Fibroblast of skin of scalp (primary cell): ENCODE measurements at regions not wholly inside any gene's neighbourhood (a gene's known extent, or its start where the extent isn't known, plus 50 kb on each side); places are given as distances from the start of the nearest gene placed in this dataset.

Source experiments
- DNase-seq: peaks from one replicate; pipeline ENCODE4 v3.0.0-alpha.2; 2013

- DNase-seq, result no peak
These were observed 167.2 kb downstream of the CAPZA3 start for GRCh38 chr12:18905134-18905533.

DNA sequence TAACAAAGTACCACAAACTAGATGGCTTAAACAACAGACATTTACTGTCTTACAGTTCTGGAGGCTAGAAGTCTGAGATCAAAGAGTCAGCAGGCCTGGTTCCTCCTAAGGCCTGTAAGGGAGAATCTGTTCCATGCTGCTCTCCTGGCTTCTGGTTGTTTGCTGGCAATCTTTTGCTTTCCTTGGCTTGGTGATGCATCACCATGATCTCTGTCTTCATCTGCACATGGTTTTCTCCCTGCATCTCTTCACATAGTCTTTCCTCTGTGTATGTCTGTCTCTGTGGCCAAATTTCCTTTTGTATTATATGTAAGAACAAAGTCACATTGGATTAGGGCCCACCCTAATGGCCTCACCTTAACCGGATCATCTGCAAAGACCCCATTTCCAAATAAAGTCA lies 168.5 kb downstream of the CAPZA3 start:
- no peak for DNase-seq

DNA sequence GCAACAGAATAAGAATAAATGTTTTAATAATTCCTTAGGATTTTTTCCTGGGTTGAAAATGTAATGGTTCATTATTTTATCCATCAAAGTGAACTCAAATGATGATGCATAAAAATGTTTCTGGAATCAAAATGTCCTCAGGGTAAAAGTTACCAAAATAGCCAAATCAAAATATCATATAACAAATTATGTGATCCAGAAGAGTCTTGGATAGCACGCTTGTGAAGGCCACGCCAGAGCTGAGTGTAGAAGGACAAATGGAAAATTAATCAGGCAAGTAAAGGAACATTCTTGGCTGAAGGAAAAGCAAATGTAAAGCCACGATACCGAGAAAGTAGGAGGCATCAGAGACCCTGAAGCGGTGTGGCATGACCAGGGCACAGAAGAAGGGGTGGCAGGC lies 169.2 kb downstream of the CAPZA3 start:
- DNase-seq, result no peak

DNA sequence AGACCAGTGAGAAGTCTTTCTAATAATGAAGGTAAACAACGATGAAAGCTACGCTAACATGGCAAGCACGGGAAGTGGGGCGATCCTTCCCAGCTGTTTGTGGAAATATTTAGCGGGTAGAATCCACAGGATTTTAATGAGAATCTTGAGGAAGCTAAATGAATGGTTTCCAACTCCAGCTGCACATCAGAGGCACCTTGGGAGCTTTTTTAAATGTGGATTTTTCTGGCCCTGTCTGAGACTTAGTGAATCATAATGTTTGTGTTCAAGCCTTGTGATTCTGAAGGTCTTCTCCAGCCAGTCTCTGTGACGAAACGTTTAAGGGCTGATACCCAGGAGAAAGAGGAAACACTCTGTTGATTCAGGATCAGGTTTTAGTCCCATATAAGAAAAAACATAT lies 169.8 kb downstream of the CAPZA3 start:
- no peak for DNase-seq

- no peak for DNase-seq
These were observed 170.3 kb downstream of the CAPZA3 start for GRCh38 chr12:18908191-18908590.

GRCh38 chr12:18919871-18920511 lies 182.1 kb downstream of the CAPZA3 start:
- DNase-seq, result no peak

DNA sequence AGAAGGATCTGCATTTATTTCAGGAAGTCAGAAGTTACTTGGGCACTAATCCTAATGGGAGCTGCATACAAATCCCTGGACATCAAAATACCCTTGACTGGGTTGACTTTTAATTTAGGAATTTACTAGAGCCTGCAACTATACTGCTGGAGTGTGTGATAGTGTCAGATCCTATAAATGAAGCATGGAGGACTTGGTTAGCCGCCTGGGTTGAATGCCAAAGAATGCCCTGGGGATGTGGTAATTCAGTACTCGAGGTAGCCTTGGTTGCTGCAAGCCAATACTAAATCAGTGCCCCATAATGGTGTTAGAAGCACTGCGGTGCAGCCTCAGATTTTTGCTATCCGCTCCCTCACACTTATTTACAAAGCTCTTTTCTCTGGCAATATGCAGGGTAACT lies 184.9 kb downstream of the CAPZA3 start:
- no peak for DNase-seq

DNA sequence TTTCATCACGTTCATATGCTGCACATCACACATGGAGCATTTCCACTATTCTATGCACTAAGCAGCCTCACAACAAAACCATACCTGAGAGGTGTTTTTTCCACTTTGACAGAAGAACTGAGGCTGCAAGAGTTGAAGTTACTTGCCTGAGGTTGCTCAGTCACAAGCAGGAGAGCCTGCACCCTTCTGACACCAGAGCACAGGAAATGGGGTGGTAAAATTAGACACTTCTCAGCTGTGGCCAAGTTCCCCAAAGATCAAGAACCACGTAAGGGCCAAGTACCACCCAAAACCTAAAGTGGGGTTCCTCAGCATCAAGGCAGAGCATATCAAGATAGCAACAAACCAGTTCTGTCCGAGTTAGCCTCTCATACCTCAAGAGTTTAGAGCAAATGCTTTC lies 185.8 kb downstream of the CAPZA3 start:
- no peak for DNase-seq

GRCh38 chr12:18926188-18926587 lies 188.3 kb downstream of the CAPZA3 start:
- DNase-seq, result no peak

DNA sequence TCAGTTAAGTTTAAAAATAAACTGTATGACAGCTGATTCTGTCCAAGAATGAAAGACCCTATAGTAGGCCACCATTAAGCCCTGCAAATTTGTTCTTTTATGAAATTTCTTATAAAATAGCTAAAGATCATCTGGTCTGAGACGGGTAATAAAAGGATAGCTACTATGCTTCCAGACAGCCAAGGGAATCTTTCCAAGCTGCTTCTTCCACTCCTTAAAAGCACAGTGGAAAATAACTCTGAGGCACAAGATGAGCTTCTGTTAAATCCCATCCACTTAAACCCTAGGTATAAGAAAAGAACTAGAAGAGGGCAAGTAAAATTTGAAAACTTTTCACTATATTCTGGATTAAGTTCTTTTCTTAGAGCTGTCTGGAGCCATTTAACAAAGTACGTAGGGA lies 194.3 kb downstream of the CAPZA3 start:
- no peak for DNase-seq

GRCh38 chr12:18932715-18933114 lies 194.8 kb downstream of the CAPZA3 start:
- peak; percentile 25 for DNase-seq

DNA sequence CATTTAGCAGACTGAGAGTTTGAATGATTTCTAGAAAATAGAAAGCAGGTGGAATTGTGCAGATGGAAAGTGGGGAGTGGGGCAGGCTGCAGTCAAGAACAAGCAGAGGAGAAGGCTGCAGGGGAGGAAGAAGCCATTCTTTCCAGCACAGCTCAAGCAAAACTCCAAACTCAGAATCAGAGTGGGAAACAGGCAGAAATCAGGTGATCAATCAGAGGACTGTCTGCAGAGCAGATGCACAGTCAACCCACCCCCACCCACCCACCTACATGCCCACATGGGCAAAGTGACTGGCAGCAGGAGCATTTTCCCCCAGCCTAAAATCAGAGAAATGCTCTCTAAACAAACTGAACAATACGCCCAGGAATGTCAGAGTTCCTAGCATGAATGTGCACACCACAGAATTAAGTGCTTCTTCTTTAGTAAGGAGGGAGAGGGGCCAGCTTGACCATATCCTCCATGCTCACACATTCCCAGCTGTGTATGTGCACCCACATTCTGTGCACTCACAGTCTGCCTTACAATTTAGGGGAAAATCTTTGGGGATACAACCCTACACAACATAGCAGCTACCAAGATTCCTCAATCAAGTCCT lies 194.1 kb upstream of the PLEKHA5 start:
- DNase-seq, result no peak

- no peak for DNase-seq
These were observed 190.5 kb upstream of the PLEKHA5 start for GRCh38 chr12:18939051-18939450.

DNA sequence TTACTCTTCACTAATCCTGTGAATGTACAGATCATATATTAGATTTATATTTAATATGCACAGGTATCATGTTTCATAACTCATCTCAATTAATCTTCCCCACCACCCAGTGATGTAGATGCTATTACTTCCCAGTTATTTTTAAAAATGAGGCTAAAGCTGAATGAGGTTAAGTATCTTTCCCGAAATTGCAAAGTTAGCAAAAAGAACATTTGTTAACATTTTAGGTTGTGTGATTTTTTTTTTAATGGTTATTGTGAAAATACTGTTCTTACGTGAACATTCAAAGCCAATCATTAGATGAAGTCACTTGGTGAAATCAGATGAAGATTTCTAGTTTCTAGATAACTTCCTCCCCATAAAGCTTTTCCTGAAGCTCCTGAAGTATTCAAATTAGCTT lies 186.9 kb upstream of the PLEKHA5 start:
- DNase-seq, result no peak

- no peak for DNase-seq
These were observed 186.3 kb upstream of the PLEKHA5 start for GRCh38 chr12:18943200-18943599.

DNA sequence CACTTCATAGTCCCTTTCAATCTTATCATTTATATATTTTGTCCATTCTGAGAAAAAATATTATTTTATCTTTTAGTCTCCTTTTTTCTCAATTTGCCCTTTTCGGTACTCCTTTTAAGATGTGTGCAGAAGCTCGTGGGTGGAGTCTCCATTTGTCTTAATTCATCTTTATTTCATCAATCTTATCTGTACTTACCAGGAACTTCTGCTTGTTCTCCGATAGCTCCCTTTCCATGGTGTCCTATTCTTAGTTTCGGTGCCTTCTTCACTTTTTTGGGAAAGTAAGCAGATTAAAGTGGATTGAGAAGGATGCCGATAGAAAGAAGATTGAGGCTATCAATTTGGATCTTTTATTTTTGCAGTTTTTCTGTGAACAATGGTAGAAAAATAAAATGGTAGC lies 183.4 kb upstream of the PLEKHA5 start:
- DNase-seq, result no peak

GRCh38 chr12:18951218-18951617 lies 178.3 kb upstream of the PLEKHA5 start:
- DNase-seq, result peak; percentile 31

GRCh38 chr12:18953505-18953904 lies 176.0 kb upstream of the PLEKHA5 start:
- no peak for DNase-seq

DNA sequence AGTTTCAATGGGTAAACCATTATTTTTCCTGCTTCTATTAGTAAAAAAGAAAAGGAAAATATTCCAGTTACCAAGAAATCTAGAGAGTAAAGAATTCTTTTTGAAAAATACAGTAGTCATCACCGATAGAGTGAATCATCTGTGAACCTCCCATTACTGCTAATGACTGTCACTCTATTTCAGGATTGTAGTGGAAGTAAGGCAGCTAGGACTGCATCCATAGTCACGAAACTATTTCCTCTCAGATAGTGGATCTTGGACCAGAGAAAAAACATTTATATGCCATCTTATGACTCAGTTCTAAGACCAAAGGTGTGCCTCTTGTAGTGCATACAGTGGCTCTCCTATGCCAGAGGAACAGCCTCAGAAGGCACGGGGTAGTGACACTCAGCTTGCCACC lies 173.9 kb upstream of the PLEKHA5 start:
- peak; percentile 15 for DNase-seq

DNA sequence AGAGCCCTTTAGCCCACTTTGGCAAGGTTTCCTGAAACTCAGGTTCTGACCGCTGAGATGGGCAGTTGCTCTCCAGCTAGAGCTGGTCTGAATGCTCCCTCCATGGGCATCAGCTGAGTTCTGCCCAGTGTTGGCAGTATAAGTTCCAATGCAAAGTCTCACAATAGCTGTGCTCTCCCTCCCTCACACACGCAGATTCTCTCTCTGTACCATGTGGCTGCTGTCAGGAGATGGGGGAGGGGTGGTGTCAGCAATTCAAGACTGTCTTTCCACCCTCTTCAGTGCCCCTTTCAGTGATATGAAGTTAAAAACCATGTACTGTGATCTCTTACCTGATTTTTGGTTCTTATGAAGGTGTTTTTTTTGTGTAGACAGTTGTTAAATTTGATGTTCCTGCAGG lies 164.3 kb upstream of the PLEKHA5 start:
- no peak for DNase-seq

- no peak for DNase-seq
These were observed 162.6 kb upstream of the PLEKHA5 start for GRCh38 chr12:18966954-18967353.

DNA sequence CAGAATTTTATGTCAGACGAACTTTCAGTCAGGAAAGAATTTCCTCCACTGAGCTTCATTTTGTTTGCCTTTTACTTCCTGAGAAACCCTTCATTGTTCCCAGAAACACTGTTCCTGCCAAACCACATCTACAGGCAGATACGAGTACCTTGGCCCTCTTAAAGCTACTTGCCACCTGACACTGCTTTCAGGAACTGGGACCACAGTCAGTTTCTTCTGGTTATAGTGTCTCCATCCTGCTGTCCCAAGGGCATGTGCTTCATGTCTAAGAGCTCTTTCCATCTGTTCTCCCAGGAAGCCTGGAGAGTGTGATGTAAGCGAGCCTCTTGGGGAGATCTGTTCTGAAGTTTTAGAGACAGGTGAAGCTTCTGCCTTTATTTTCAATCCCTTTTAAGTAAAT lies 161.7 kb upstream of the PLEKHA5 start:
- DNase-seq, result no peak

- DNase-seq, result no peak
These were observed 160.0 kb upstream of the PLEKHA5 start for GRCh38 chr12:18969512-18969911.

- peak; percentile 2 for DNase-seq
These were observed 158.9 kb upstream of the PLEKHA5 start for GRCh38 chr12:18970603-18971002.

- no peak for DNase-seq
These were observed 157.6 kb upstream of the PLEKHA5 start for GRCh38 chr12:18971932-18972331.
